ENCODE measurements at regions not wholly inside any gene's neighbourhood (a gene's known extent, or its start where the extent isn't known, plus 50 kb on each side); places are given as distances from the start of the nearest gene placed in this dataset.

- no peak overlapping the region for H3T11ph ChIP-seq (ENCODE audit: low read length)
- no peak overlapping the region for H2AK5ac ChIP-seq (ENCODE audit: insufficient read length, low read length)
- H2BK5ac ChIP-seq (ENCODE audit: insufficient read length, low read length): no peak overlapping the region
- H3K27me3 ChIP-seq (ENCODE audit: insufficient read depth, low read length): no peaks in the 10 kb centered on the region
- H4K91ac ChIP-seq (ENCODE audit: insufficient read length, low read depth, low read length): no peak overlapping the region
- H2BK20ac ChIP-seq (ENCODE audit: low read depth, low read length, poor library complexity, severe bottlenecking): no peak overlapping the region
- no peak overlapping the region for H2BK12ac ChIP-seq (ENCODE audit: insufficient read length, low read depth, low read length)
- H3K79me2 ChIP-seq (ENCODE audit: insufficient read depth, low read length): no peaks in the 10 kb centered on the region
- H3K9me3 ChIP-seq (ENCODE audit: control insufficient read depth, low read depth, low read length): no peaks in the 10 kb centered on the region
- no peaks in the 10 kb centered on the region; a peak in 1 of 5 replicates for H3K9me3 Mint-ChIP-seq
- H3K4ac ChIP-seq (ENCODE audit: low read depth, low read length): no peak overlapping the region
- H3K4me2 ChIP-seq (ENCODE audit: insufficient read depth, insufficient read length, low read length): no peak overlapping the region
- no peaks in the 10 kb centered on the region for H3K23me2 ChIP-seq (ENCODE audit: insufficient read length, low read depth, low read length, poor library complexity, severe bottlenecking)
- no peak overlapping the region for H3K27ac ChIP-seq (ENCODE audit: insufficient read length, low read depth, low read length)
- H2BK15ac ChIP-seq (ENCODE audit: low read depth, low read length): no peak overlapping the region
- H3K14ac ChIP-seq (ENCODE audit: insufficient read depth, low read length): no peak overlapping the region
- no peak overlapping the region for H3K23ac ChIP-seq (ENCODE audit: insufficient read length, low read depth, low read length)
- H3K36me3 Mint-ChIP-seq (ENCODE audit: insufficient read depth in 1 of 3, low read depth in 3 of 3): no peaks in the 10 kb centered on the region; a peak in 1 of 7 replicates
- H3K27me3 Mint-ChIP-seq (ENCODE audit: low read depth): peaks cover 2% of the 10 kb centered on the region; the same call in 1 of the 2 replicates
- no peaks in the 10 kb centered on the region; the same call in 1 of the 2 replicates for H3K4me1 ChIP-seq (ENCODE audit: insufficient read depth, low read length)
- TF ChIP-seq CTCF (conservative IDR thresholded peaks at IDR 0.05): no peak
- H4K8ac ChIP-seq (replicated peaks; ENCODE audit: insufficient read length, low read depth, low read length): no peak overlapping the region
- no peak overlapping the region for H3K27ac Mint-ChIP-seq
- WGBS (ENCODE audit: extremely low coverage, insufficient read length, low lambda C conversion rate): no CpG with 5 or more reads among the region's 4 CpGs
- H4K5ac ChIP-seq (ENCODE audit: insufficient read length, low read depth, low read length): no peak overlapping the region
- no peak overlapping the region for H3K56ac ChIP-seq (ENCODE audit: insufficient read length, low read depth, low read length)
- H2AFZ ChIP-seq (ENCODE audit: low read length): no peak overlapping the region
- no peak overlapping the region for H3K4me3 Mint-ChIP-seq
- no peaks in the 10 kb centered on the region for H3K79me1 ChIP-seq (ENCODE audit: insufficient read depth, low read depth, low read length, poor library complexity, severe bottlenecking)
- no peaks in the 10 kb centered on the region for H4K20me1 ChIP-seq (ENCODE audit: control insufficient read depth, insufficient read depth, insufficient read length)
- no peak for DNase-seq
- H3K4me1 Mint-ChIP-seq: peaks cover 3 to 9% of the 10 kb centered on the region in 2 experiments
- H2BK120ac ChIP-seq (ENCODE audit: low read depth, low read length, poor library complexity, severe bottlenecking): no peak overlapping the region
- no peak overlapping the region for H3K9ac ChIP-seq (ENCODE audit: extremely low read depth, insufficient read length, low read length)
- no peak overlapping the region for H3K18ac ChIP-seq (ENCODE audit: insufficient read length, low read depth, low read length)
These were observed 266.4 kb upstream of the ANKRD55 start for GRCh38 chr5:56499491-56499890.

All from H9 (cell line).